Calu3 (cell line): ENCODE measurements at regions not wholly inside any gene's neighbourhood (a gene's known extent, or its start where the extent isn't known, plus 50 kb on each side); places are given as distances from the start of the nearest gene placed in this dataset.

Experiments
- BruUV-seq: library from RNA; stranded (reverse); fragments of 400-500 nt; replicated peaks from 2 replicates; lab custom pipeline; 2021; lab: Mats Ljungman, UMichigan
- CTCF ChIA-PET: fragments of 300-600 bp; sonication (Branson Sonifier 250); formaldehyde crosslinking; loops from one replicate; lab custom pipeline; 2022; ENCODE audit warnings: antibody characterized with exemption; lab: Charles Lee
- DNase-seq: peaks from one replicate; pipeline ENCODE4 v3.0.0; 2022
- H3K27ac Mint-ChIP-seq: one replicate; pipeline ENCODE4 v1.8.0; 2022; ENCODE audit warnings: mixed read lengths; ENCODE audit not compliant: unreplicated experiment
- H3K27me3 Mint-ChIP-seq: one replicate; pipeline ENCODE4 v1.8.0; 2022; ENCODE audit warnings: mixed read lengths; ENCODE audit not compliant: unreplicated experiment
- H3K36me3 Mint-ChIP-seq: one replicate; pipeline ENCODE4 v1.8.0; 2022; ENCODE audit warnings: mild to moderate bottlenecking, moderate library complexity, mixed read lengths; ENCODE audit not compliant: insufficient read depth, unreplicated experiment
- H3K4me1 Mint-ChIP-seq: one replicate; pipeline ENCODE4 v1.8.0; 2022; ENCODE audit warnings: mild to moderate bottlenecking, low read depth, mixed read lengths; ENCODE audit not compliant: unreplicated experiment
- H3K4me3 Mint-ChIP-seq: one replicate; pipeline ENCODE4 v1.8.0; 2022; ENCODE audit warnings: mild to moderate bottlenecking, low read depth, moderate library complexity, mixed read lengths; ENCODE audit not compliant: unreplicated experiment
- H3K9me3 Mint-ChIP-seq: one replicate; pipeline ENCODE4 v1.8.0; 2022; ENCODE audit warnings: low read depth, mixed read lengths; ENCODE audit not compliant: unreplicated experiment
- intact Hi-C: fragments of 100-400 bp; cut with micrococcal nuclease; formaldehyde crosslinking; loops from one replicate; pipeline ENCODE4 v1.10.0; 2022; ENCODE audit not compliant: unreplicated experiment
- TF ChIP-seq, protein P1 (sequence below): fragments of 200-600 bp; IDR thresholded peaks from one replicate; pipeline ENCODE4 v1.8.0; 2022; ENCODE audit warnings: antibody characterized with exemption; ENCODE audit not compliant: unreplicated experiment

DNA sequence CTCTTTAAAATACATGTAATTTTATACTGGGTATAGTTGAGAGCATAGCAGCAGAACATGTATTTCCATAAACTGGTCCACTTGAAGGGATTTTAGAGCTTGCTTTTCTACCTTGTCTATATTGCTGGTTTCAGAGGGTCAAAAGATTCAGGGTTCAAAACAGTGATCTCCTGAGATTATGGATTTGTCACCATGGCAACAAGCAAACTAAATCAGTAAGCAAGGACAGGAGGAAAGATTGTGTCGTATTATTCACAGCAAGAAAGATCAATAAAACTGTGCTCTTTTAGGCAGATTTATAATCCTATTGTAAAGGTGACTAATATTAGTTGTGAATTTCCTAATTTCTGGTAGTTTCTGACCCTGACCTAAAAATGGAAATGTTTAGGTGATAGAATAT is 496.4 kb downstream of the LMO7 start:
- Mint-ChIP-seq H3K9me3 (no peaks in the 10 kb centered on the region), H3K27me3 (no peaks in the 10 kb centered on the region), H3K4me3 (no peak overlapping the region), H3K36me3 (no peaks in the 10 kb centered on the region), H3K4me1 (no peaks in the 10 kb centered on the region), H3K27ac (no peak overlapping the region)
- TF ChIP-seq, protein P1, sequence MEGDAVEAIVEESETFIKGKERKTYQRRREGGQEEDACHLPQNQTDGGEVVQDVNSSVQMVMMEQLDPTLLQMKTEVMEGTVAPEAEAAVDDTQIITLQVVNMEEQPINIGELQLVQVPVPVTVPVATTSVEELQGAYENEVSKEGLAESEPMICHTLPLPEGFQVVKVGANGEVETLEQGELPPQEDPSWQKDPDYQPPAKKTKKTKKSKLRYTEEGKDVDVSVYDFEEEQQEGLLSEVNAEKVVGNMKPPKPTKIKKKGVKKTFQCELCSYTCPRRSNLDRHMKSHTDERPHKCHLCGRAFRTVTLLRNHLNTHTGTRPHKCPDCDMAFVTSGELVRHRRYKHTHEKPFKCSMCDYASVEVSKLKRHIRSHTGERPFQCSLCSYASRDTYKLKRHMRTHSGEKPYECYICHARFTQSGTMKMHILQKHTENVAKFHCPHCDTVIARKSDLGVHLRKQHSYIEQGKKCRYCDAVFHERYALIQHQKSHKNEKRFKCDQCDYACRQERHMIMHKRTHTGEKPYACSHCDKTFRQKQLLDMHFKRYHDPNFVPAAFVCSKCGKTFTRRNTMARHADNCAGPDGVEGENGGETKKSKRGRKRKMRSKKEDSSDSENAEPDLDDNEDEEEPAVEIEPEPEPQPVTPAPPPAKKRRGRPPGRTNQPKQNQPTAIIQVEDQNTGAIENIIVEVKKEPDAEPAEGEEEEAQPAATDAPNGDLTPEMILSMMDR, result no peak
- BruUV-seq, result no TSS peak
- intact Hi-C loops, result no loop called here
- CTCF ChIA-PET, result no interaction called here
- no peak for DNase-seq

DNA sequence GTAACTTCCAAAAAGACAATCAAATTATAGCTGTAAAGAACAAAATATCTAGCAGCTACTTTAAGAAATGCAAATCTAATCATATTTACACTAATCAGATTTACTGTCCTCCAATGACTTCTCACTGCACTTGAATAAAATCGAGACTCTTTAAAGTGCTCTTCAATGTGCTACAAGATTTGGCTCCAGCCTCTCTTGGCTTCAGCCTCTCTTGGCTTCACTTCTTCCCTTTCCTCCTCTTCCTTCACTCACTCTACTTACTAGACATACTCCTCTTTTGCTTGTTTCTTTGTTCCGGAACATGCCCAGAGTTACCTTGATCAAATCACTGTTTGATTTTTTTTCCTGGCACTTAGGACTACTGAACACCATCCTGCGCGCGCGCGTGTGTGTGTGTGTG is 495.4 kb downstream of the LMO7 start:
- intact Hi-C loops, result no loop called here

DNA sequence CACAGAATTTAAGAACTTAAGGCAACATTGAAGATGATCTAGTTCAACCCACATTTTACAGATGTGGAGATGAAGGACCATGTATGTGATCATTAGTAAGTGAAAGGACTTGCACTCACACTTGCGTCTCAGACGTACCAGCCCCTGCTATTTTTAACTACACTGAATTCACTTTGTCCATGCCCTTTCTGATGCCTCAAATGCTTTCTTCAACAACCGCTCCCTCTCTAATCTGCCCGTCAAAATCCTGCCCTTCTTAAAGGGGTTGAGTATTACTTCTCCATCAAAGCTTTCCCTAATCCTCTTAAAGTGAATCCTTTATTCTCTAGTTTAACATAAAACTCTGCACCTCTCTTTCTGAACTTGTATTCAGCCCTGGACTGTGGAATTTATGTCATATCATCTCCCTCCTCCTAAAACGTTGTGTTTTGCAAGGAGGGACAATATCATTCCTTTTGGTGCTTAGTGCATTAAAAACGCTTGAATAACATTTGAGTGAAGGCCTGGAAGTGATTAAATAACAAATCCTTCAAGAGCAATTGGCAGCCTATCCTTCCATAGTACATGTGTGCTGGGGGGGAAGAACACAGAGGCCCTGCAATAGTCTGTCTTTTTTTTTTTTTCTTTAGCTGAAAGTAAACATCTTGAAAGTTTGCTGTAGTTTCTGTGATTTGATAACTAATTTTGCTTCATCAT is 493.3 kb downstream of the LMO7 start:
- no peak overlapping the region for H3K27ac Mint-ChIP-seq
- CTCF ChIA-PET, result no interaction called here
- TF ChIP-seq, protein P1, result no peak

More for the DNA sequence above, 495.4 kb downstream of the LMO7 start:
- H3K4me3 Mint-ChIP-seq, result no peak overlapping the region
- H3K4me1 Mint-ChIP-seq, result no peaks in the 10 kb centered on the region
- no peaks in the 10 kb centered on the region for H3K27me3 Mint-ChIP-seq
- H3K27ac Mint-ChIP-seq, result no peak overlapping the region
- no peaks in the 10 kb centered on the region for H3K9me3 Mint-ChIP-seq
- no peaks in the 10 kb centered on the region for H3K36me3 Mint-ChIP-seq
- CTCF ChIA-PET, result no interaction called here
- TF ChIP-seq, protein P1, result no peak
- DNase-seq, result no peak
- BruUV-seq, result no TSS peak

DNA sequence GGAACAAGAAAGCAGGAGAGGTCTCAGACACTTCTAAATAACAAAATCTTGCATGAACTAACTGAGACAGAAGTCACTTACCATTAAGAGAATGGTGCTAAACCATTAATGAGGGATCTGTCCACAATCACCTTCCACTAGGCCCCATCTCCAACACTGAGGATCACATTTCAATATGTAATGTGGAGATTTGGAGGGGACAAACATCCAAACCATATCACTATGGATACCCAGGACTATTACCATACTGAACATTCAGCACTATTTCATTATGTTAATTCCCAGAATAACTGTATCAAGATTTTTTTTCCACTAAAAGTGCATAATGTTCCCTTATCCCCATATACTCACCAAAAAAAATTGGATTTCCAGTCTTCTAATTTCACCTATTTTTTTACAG is 491.8 kb downstream of the LMO7 start:
- BruUV-seq, result no TSS peak
- CTCF ChIA-PET, result no interaction called here
- H3K27me3 Mint-ChIP-seq, result no peaks in the 10 kb centered on the region
- TF ChIP-seq, protein P1, result no peak
- no peaks in the 10 kb centered on the region for H3K4me1 Mint-ChIP-seq
- no peaks in the 10 kb centered on the region for H3K36me3 Mint-ChIP-seq
- intact Hi-C loops, result no loop called here
- no peak for DNase-seq
- no peaks in the 10 kb centered on the region for H3K9me3 Mint-ChIP-seq
- no peak overlapping the region for H3K27ac Mint-ChIP-seq
- no peak overlapping the region for H3K4me3 Mint-ChIP-seq

More for the DNA sequence above, 493.3 kb downstream of the LMO7 start:
- no peak for DNase-seq
- Mint-ChIP-seq H3K27me3 (no peaks in the 10 kb centered on the region), H3K4me1 (no peaks in the 10 kb centered on the region), H3K4me3 (no peak overlapping the region), H3K9me3 (no peaks in the 10 kb centered on the region), H3K36me3 (no peaks in the 10 kb centered on the region)
- no TSS peak for BruUV-seq
- intact Hi-C loops, result no loop called here
